ENCODE measurements at regions not wholly inside any gene's neighbourhood (a gene's known extent, or its start where the extent isn't known, plus 50 kb on each side); places are given as distances from the start of the nearest gene placed in this dataset.

- no peak for TF ChIP-seq CTCF (IDR thresholded peaks at IDR 0.05)
- no peak for TF ChIP-seq POLR2A (IDR thresholded peaks at IDR 0.05)
Observed at GRCh38 chr4:130851932-130852331, 1756.0 kb downstream of the C4orf33 start.
